ENCODE measurements at regions not wholly inside any gene's neighbourhood (a gene's known extent, or its start where the extent isn't known, plus 50 kb on each side); places are given as distances from the start of the nearest gene placed in this dataset.

DNA sequence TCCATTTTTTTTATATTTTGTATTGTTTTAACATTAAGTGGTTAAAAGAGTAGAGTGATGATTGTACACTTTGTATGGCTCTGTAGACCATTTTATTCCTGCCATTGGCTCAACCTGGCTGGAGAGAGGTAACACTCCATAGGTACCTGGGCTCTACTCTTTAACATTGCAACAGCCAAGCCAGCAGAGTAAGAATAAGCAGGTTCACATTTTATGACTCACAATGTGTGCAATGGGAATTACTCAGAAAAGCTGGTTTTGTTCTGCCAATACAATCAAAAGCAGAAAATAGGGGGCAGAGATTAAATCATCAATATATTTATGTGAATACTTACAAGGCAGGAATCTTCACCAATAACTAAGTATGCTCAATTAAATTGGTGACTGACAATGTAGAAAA, 1324.0 kb downstream of the AMY1C start:
- no peaks in the 10 kb centered on the region for H3K27me3 ChIP-seq (ENCODE audit: control insufficient read depth in 1 of 2, insufficient read depth in 2 of 2, low read length in 2 of 2)
- DNase-seq (ENCODE audit: low spot score) (no peak), FAIRE-seq (no peak), ATAC-seq (no peak)
- H3K36me3 ChIP-seq (replicated peaks in 1 of 2; ENCODE audit: control insufficient read depth in 1 of 2, insufficient read depth in 2 of 2, low read length in 2 of 2) = no peaks in the 10 kb centered on the region
- H4K20me1 ChIP-seq (ENCODE audit: insufficient read depth, low read length) = no peaks in the 10 kb centered on the region
- BruUV-seq (replicated peaks) = no TSS peak
- in situ Hi-C loops (cut with HindIII; ENCODE audit: extremely low pct_ligation_motif_present, low pct_unique_long_range_greater_than_20kb) = no loop called here
- peaks cover 10% of the 10 kb centered on the region; the same call in 1 of the 2 replicates for H3K9me3 ChIP-seq (ENCODE audit: low read length)
- ChIA-PET CTCF (ENCODE audit: low intra/inter-chr PET ratio, low total read pairs) (no interaction called here), POLR2A (no interaction called here)
- TF ChIP-seq, protein P1, sequence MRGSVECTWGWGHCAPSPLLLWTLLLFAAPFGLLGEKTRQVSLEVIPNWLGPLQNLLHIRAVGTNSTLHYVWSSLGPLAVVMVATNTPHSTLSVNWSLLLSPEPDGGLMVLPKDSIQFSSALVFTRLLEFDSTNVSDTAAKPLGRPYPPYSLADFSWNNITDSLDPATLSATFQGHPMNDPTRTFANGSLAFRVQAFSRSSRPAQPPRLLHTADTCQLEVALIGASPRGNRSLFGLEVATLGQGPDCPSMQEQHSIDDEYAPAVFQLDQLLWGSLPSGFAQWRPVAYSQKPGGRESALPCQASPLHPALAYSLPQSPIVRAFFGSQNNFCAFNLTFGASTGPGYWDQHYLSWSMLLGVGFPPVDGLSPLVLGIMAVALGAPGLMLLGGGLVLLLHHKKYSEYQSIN (CRISPR knock-in tag; IDR thresholded peaks at IDR 0.05; ENCODE audit: borderline replicate concordance) = no peak
- TF ChIP-seq ZNF644 (CRISPR knock-in tag; IDR thresholded peaks at IDR 0.05; ENCODE audit: low read depth) = no peak
- TF ChIP-seq, protein P2, sequence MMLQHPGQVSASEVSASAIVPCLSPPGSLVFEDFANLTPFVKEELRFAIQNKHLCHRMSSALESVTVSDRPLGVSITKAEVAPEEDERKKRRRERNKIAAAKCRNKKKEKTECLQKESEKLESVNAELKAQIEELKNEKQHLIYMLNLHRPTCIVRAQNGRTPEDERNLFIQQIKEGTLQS (CRISPR knock-in tag; IDR thresholded peaks at IDR 0.05) = no peak
- H3K4me2 ChIP-seq (ENCODE audit: low read depth, low read length) = no peak overlapping the region
- intact Hi-C loops (cut with micrococcal nuclease; ENCODE audit: unreplicated experiment) = loop anchor here (1.0 kb wide), 1 partner anchor 64 kb away; no protein-coding TSS in a partner anchor
- no peak overlapping the region for H3K9ac ChIP-seq (ENCODE audit: insufficient read depth, low read depth, low read length)
- H2AFZ ChIP-seq (ENCODE audit: low read length) = no peak overlapping the region
- H3K4me3 ChIP-seq (replicated peaks in 1 of 3; ENCODE audit: insufficient read depth in 1 of 3, low read depth in 2 of 3, low read length in 3 of 3) = no peak overlapping the region
- H3K4me1 ChIP-seq (ENCODE audit: insufficient read depth, low read length) = no peaks in the 10 kb centered on the region
- no peak overlapping the region for H3K27ac ChIP-seq (ENCODE audit: extremely low read length, insufficient read depth, low read length)
- H3K79me2 ChIP-seq (ENCODE audit: insufficient read depth, low read length) = no peaks in the 10 kb centered on the region

DNA sequence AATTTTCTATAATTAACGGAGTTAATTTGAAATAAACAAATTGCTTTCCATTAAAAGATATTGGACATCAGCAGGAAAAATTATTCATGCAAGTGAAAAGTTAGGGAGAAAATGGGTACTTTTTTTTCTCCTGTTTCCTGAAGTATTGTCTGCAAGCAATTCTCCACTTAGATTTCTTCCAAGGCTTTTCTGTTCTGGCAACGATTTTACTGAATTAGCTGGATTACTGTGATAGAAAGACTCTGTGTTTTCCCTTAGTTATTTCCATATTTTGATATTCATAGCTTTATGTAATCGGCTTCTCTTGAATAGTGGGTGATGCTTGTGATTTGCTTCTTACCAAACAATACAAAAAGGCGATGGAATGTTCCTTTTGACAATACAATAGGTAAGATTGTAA, 1333.9 kb downstream of the AMY1C start:
- ATAC-seq = no peak
- intact Hi-C loops (cut with micrococcal nuclease; ENCODE audit: unreplicated experiment) = no loop called here
- POLR2A ChIA-PET = no interaction called here
- Histone ChIP-seq H4K20me1 (ENCODE audit: insufficient read depth, low read length) (no peaks in the 10 kb centered on the region), H2AFZ (ENCODE audit: low read length) (no peak overlapping the region), H3K36me3 (replicated peaks in 1 of 2; ENCODE audit: control insufficient read depth in 1 of 2, insufficient read depth in 2 of 2, low read length in 2 of 2) (no peaks in the 10 kb centered on the region), H3K4me3 (replicated peaks in 1 of 3; ENCODE audit: insufficient read depth in 1 of 3, low read depth in 2 of 3, low read length in 3 of 3) (no peak overlapping the region), H3K27me3 (ENCODE audit: control insufficient read depth in 1 of 2, insufficient read depth in 2 of 2, low read length in 2 of 2) (no peaks in the 10 kb centered on the region), H3K4me2 (ENCODE audit: low read depth, low read length) (no peak overlapping the region), H3K9ac (ENCODE audit: insufficient read depth, low read depth, low read length) (no peak overlapping the region), H3K27ac (ENCODE audit: extremely low read length, insufficient read depth, low read length) (no peak overlapping the region), H3K79me2 (ENCODE audit: insufficient read depth, low read length) (no peaks in the 10 kb centered on the region), H3K4me1 (ENCODE audit: insufficient read depth, low read length) (no peaks in the 10 kb centered on the region), H3K9me3 (ENCODE audit: low read length) (no peaks in the 10 kb centered on the region)
- no TSS peak for BruUV-seq (replicated peaks)
- no peak for FAIRE-seq
- TF ChIP-seq FOXA1 (IDR thresholded peaks at IDR 0.05) (no peak), FOXA1 (CRISPR knock-in tag; IDR thresholded peaks at IDR 0.05) (no peak), HMG20A (CRISPR knock-in tag; IDR thresholded peaks at IDR 0.05; ENCODE audit: borderline replicate concordance) (no peak), ZFY (CRISPR knock-in tag; IDR thresholded peaks at IDR 0.05) (no peak), HOXA9 (CRISPR knock-in tag; IDR thresholded peaks at IDR 0.05; ENCODE audit: borderline replicate concordance) (no peak)
- no peak for DNase-seq (ENCODE audit: low spot score)
- WGBS (ENCODE audit: low lambda C conversion rate) = 1% methylated on average over 4 of the region's 4 CpGs
- CTCF ChIA-PET (ENCODE audit: low intra/inter-chr PET ratio, low total read pairs) = no interaction called here
- in situ Hi-C loops (cut with HindIII; ENCODE audit: extremely low pct_ligation_motif_present, low pct_unique_long_range_greater_than_20kb) = no loop called here
